ENCODE measurements at regions not wholly inside any gene's neighbourhood (a gene's known extent, or its start where the extent isn't known, plus 50 kb on each side); places are given as distances from the start of the nearest gene placed in this dataset.

DNA sequence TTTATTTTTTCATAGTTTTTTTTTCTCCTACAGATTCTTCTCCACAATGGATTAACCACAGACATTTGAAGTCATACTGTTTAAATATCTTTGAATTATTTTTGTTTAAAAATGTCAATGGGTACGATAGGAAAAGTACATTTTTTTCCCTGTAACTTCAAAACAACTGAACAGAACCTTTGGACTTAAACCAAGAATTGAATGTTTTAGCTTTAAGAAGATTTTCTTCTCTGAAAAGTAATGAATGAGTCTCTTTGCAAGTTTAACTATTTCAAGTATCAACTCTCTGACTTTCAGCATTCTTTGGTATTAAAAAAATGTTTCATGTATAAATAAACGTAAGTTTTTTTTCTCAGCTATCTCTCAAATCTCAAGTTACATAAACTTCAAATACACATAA, 364.3 kb downstream of the FBXO8 start:
- 4% methylated on average over 2 of the region's 2 CpGs for WGBS (ENCODE audit: insufficient coverage, low coverage, missing lambda C conversion rate)
- no TSS peak for BruUV-seq (replicated peaks)
- in situ Hi-C loops (cut with MboI) = no loop called here
- no peaks in the 10 kb centered on the region for H3K9me1 ChIP-seq (ENCODE audit: control insufficient read depth, insufficient read depth, low read length)
- no peak overlapping the region for H2AFZ ChIP-seq (ENCODE audit: low read depth, low read length)
- no peak for DNase-seq (ENCODE audit: extremely low read depth in 1 of 4, low spot score in 3 of 4)
- FAIRE-seq = no peak
- H3K9me3 ChIP-seq (replicated peaks; ENCODE audit: control insufficient read depth, insufficient read depth, low read depth, low read length) = no peaks in the 10 kb centered on the region
- ChIA-PET POLR2A (no interaction called here), CTCF (ENCODE audit: low intra/inter-chr PET ratio) (no interaction called here)
- no peaks in the 10 kb centered on the region for H3K4me1 ChIP-seq (replicated peaks in 1 of 2; ENCODE audit: control insufficient read depth in 2 of 2, insufficient read depth in 2 of 2, low read length in 2 of 2)
- H3K79me2 ChIP-seq (ENCODE audit: control insufficient read depth, insufficient read depth, low read length) = no peaks in the 10 kb centered on the region
- no peaks in the 10 kb centered on the region for H3K27me3 ChIP-seq (ENCODE audit: control insufficient read depth in 2 of 2, insufficient read depth in 2 of 2, low read length in 2 of 2)
- H3K9ac ChIP-seq (ENCODE audit: insufficient read depth in 1 of 2, low read depth in 2 of 2, low read length in 2 of 2) = no peak overlapping the region
- H3K4me2 ChIP-seq (ENCODE audit: insufficient read depth, low read length) = no peak overlapping the region
- ATAC-seq = no peak
- H3K27ac ChIP-seq (ENCODE audit: extremely low read depth, low read depth, low read length) = no peak overlapping the region
- intact Hi-C loops (cut with micrococcal nuclease) = no loop called here
- TF ChIP-seq SMAD3 (CRISPR knock-in tag; conservative IDR thresholded peaks at IDR 0.05) = no peak
- no peak for TF ChIP-seq ZNF511 (CRISPR knock-in tag; IDR thresholded peaks at IDR 0.05)
- no peak for TF ChIP-seq PHB (CRISPR knock-in tag; IDR thresholded peaks at IDR 0.05)
- no peak for TF ChIP-seq ZNF280B (CRISPR knock-in tag; IDR thresholded peaks at IDR 0.05)
- no peak for TF ChIP-seq FOXK1 (CRISPR knock-in tag; IDR thresholded peaks at IDR 0.05; ENCODE audit: borderline replicate concordance)
- TF ChIP-seq NBN (IDR thresholded peaks at IDR 0.05; ENCODE audit: low read depth) = no peak
- TF ChIP-seq ZNF274 (IDR thresholded peaks at IDR 0.05; ENCODE audit: borderline replicate concordance, low read depth, low read length) = no peak
- no peak for TF ChIP-seq C11orf30 (IDR thresholded peaks at IDR 0.05; ENCODE audit: low read depth)
- no peak for TF ChIP-seq NCOA4 (IDR thresholded peaks at IDR 0.05; ENCODE audit: partially characterized antibody)
- TF ChIP-seq NR1H2 (CRISPR knock-in tag; IDR thresholded peaks at IDR 0.05) = no peak
- TF ChIP-seq NR0B1 (IDR thresholded peaks at IDR 0.05; ENCODE audit: partially characterized antibody) = no peak
- TF ChIP-seq ZKSCAN8 (CRISPR knock-in tag; IDR thresholded peaks at IDR 0.05) = no peak
- TF ChIP-seq GTF2B (IDR thresholded peaks at IDR 0.05; ENCODE audit: extremely low read depth, insufficient read length) = no peak
- TF ChIP-seq TRIM24 (IDR thresholded peaks at IDR 0.05) = no peak
- H3K36me3 ChIP-seq (ENCODE audit: control insufficient read depth, insufficient read depth, low read length) = no peaks in the 10 kb centered on the region
- H4K20me1 ChIP-seq (replicated peaks; ENCODE audit: control insufficient read depth, insufficient read depth, low read length) = no peaks in the 10 kb centered on the region
- H3K4me3 ChIP-seq = no peak overlapping the region

Data from K562 (cell line).